Spleen (tissue), 11 donors: ENCODE measurements at regions not wholly inside any gene's neighbourhood (a gene's known extent, or its start where the extent isn't known, plus 50 kb on each side); places are given as distances from the start of the nearest gene placed in this dataset.

Experiments
- DNase-seq: peaks from one replicate; pipeline ENCODE4 v3.0.0-alpha.2; 2020
- H3K27ac ChIP-seq, 8 donors: fragments of 200-600 bp; sonication (generic) in 7 of 8; 1 replicate in 4 of 8; 2 replicates in 4 of 8; pipeline versions ENCODE4 v1.5.0 to v1.8.0; 2016 to 2021; ENCODE audit warnings: inconsistent platforms in 4 of 8, mild to moderate bottlenecking in 4 of 8, moderate library complexity in 1 of 8
- H3K27me3 ChIP-seq, 7 donors: fragments of 200-600 bp; sonication (generic) in 6 of 7; replicated peaks in 1 of 7; 1 replicate in 4 of 7; 2 replicates in 3 of 7; pipeline versions ENCODE4 v1.5.0 to v1.8.0; 2016 to 2021; ENCODE audit warnings: inconsistent platforms in 3 of 7, mild to moderate bottlenecking in 1 of 7
- H3K36me3 ChIP-seq, 6 donors: fragments of 200-600 bp; sonication (generic) in 5 of 6; 1 replicate in 4 of 6; 2 replicates in 2 of 6; pipeline versions ENCODE4 v1.5.0 to v1.8.0; 2016 to 2021; ENCODE audit warnings: inconsistent platforms in 2 of 6
- H3K4me1 ChIP-seq, 6 donors: fragments of 200-600 bp; sonication (generic) in 5 of 6; 1 replicate in 3 of 6; 2 replicates in 3 of 6; pipeline versions ENCODE4 v1.5.0 to v1.8.0; 2016 to 2021; ENCODE audit warnings: inconsistent platforms in 3 of 6
- H3K4me3 ChIP-seq, 8 donors: fragments of 200-600 bp; sonication (generic) in 7 of 8; 1 replicate in 4 of 8; 2 replicates in 4 of 8; pipeline versions ENCODE4 v1.5.0 to v1.8.0; 2016 to 2021; ENCODE audit warnings: inconsistent platforms in 4 of 8, mild to moderate bottlenecking in 4 of 8, moderate library complexity in 2 of 8
- H3K9me3 ChIP-seq, 8 donors: fragments of 200-600 bp; sonication (generic) in 7 of 8; 1 replicate in 4 of 8; 2 replicates in 4 of 8; pipeline versions ENCODE4 v1.5.0 to v1.8.0; 2016 to 2021; ENCODE audit warnings: inconsistent platforms in 4 of 8
- CTCF ChIP-seq, 11 experiments: fragments of 200-600 bp in 7 of 11; fragments of 450-650 bp in 4 of 11; sonication (generic) in 4 of 11; IDR thresholded peaks in 8 of 11; conservative IDR thresholded peaks in 3 of 11; 1 replicate in 7 of 11; 2 replicates in 4 of 11; pipeline versions ENCODE4 v1.4.0 to v1.8.0; 2016 to 2021; ENCODE audit warnings: antibody characterized with exemption in 11 of 11, inconsistent platforms in 4 of 11, mild to moderate bottlenecking in 1 of 11
- POLR2A ChIP-seq, 3 donors: fragments of 450-650 bp; IDR thresholded peaks; one replicate each; pipeline ENCODE4 v1.5.1; 2017; ENCODE audit warnings: antibody characterized with exemption in 3 of 3, mild to moderate bottlenecking in 1 of 3
- POLR2AphosphoS5 ChIP-seq, 3 donors: sonication (generic); formaldehyde crosslinking; IDR thresholded peaks; one replicate each; pipeline ENCODE4 v1.5.1; 2017; ENCODE audit warnings: antibody characterized with exemption in 3 of 3
- WGBS, 5 donors: extraction: QIAGEN DNeasy Blood & Tissue Kit in 3 of 5; methylation state at CpG; one replicate each; pipeline versions ENCODE4 v1.1.5 to v1.1.7; 2013 to 2018; 5-methylcytosine and 5-hydroxymethylcytosine counted together
- intact Hi-C: fragments of 100-400 bp; cut with DNase I; formaldehyde crosslinking; loops from one replicate; pipeline ENCODE4 v1.15.0; 2023; ENCODE audit warnings: low total_unique reads
- donor health status: healthy with polysubstance abuse.
- donor health status: DM: no; HTN: no; CAD: no; lungs with moderate emphysema.
- donor health status: DM: no; HTN: no; CAD: no.
- donor health status: Bipolar disorder and iron deficiency.
- donor health status: healthy.
- donor health status: DM: no; HTN: no; CAD: no.
- donor health status: DM: yes; HTN: yes; CAD: no.

- DNase-seq: no peak
- H3K9me3 ChIP-seq: peaks cover 0 to 8% (median under 1%) of the 10 kb centered on the region in 8 donors
- no peaks in the 10 kb centered on the region for H3K4me1 ChIP-seq
- no peak overlapping the region for H3K4me3 ChIP-seq
- WGBS, 5 donors: 54 to 75% (median 70%) methylated on average over 3 of the region's 3 CpGs
- intact Hi-C loops: no loop called here
- no peaks in the 10 kb centered on the region for H3K36me3 ChIP-seq
- no peaks in the 10 kb centered on the region for H3K27me3 ChIP-seq
- H3K27ac ChIP-seq: no peak overlapping the region
- TF ChIP-seq POLR2AphosphoS5 (IDR thresholded peaks at IDR 0.05) (no peak), POLR2A (IDR thresholded peaks at IDR 0.05) (no peak), CTCF (IDR thresholded peaks at IDR 0.05 in 8 of 11, conservative IDR thresholded peaks at IDR 0.05 in 3 of 11) (no peak)
Observed at GRCh38 chr21:28771790-28772501, 220.7 kb downstream of the LTN1 start.

- Histone ChIP-seq H3K4me1 (no peaks in the 10 kb centered on the region), H3K36me3 (no peaks in the 10 kb centered on the region), H3K9me3 (peaks cover 0 to 14% (median 8%) of the 10 kb centered on the region in 8 donors), H3K27ac (no peak overlapping the region), H3K4me3 (no peak overlapping the region), H3K27me3 (no peaks in the 10 kb centered on the region)
- WGBS, 5 donors: 86 to 96% (median 89%) methylated on average over 5 of the region's 5 CpGs
- intact Hi-C loops: no loop called here
- no peak for DNase-seq
- no peak for TF ChIP-seq POLR2AphosphoS5 (IDR thresholded peaks at IDR 0.05)
Observed at GRCh38 chr21:28770867-28771661, 221.6 kb downstream of the LTN1 start.

GRCh38 chr21:28769683-28770082 lies 223.0 kb downstream of the LTN1 start:
- no peak overlapping the region for H3K27ac ChIP-seq
- peaks cover 0 to 25% (median 14%) of the 10 kb centered on the region in 8 donors for H3K9me3 ChIP-seq
- no peaks in the 10 kb centered on the region for H3K27me3 ChIP-seq
- DNase-seq: no peak
- no peak overlapping the region for H3K4me3 ChIP-seq
- intact Hi-C loops: no loop called here
- TF ChIP-seq POLR2AphosphoS5 (IDR thresholded peaks at IDR 0.05): no peak
- no peak for TF ChIP-seq CTCF (IDR thresholded peaks at IDR 0.05 in 8 of 11, conservative IDR thresholded peaks at IDR 0.05 in 3 of 11)
- no peak for TF ChIP-seq POLR2A (IDR thresholded peaks at IDR 0.05)
- H3K4me1 ChIP-seq: no peaks in the 10 kb centered on the region
- no peaks in the 10 kb centered on the region for H3K36me3 ChIP-seq

GRCh38 chr21:28768753-28769152 lies 223.9 kb downstream of the LTN1 start:
- no peak for DNase-seq
- Histone ChIP-seq H3K9me3 (peaks cover 0 to 25% (median 14%) of the 10 kb centered on the region in 8 donors), H3K4me1 (no peaks in the 10 kb centered on the region), H3K27me3 (no peaks in the 10 kb centered on the region), H3K4me3 (no peak overlapping the region), H3K36me3 (no peaks in the 10 kb centered on the region), H3K27ac (no peak overlapping the region)
- TF ChIP-seq POLR2AphosphoS5 (IDR thresholded peaks at IDR 0.05) (no peak), CTCF (IDR thresholded peaks at IDR 0.05 in 8 of 11, conservative IDR thresholded peaks at IDR 0.05 in 3 of 11) (no peak), POLR2A (IDR thresholded peaks at IDR 0.05) (no peak)
- intact Hi-C loops: no loop called here
